AG10803 (cell line): ENCODE measurements at regions not wholly inside any gene's neighbourhood (a gene's known extent, or its start where the extent isn't known, plus 50 kb on each side); places are given as distances from the start of the nearest gene placed in this dataset.
"Not testable (repeated sequence)": the region's sequence is repeated elsewhere in the genome, so short reads cannot be mapped to it uniquely, and the experiment has no call there.

Experiments used
- DNase-seq: peaks from one replicate; pipeline ENCODE4 v3.0.0; 2010; ENCODE audit warnings: low read depth
- H3K4me3 ChIP-seq: 2 replicates; pipeline ENCODE4 v1.5.1; 2011; ENCODE audit warnings: mild to moderate bottlenecking, low read length, control low read depth
- CTCF ChIP-seq: conservative IDR thresholded peaks from 2 replicates; pipeline ENCODE4 v1.5.1; 2011; ENCODE audit warnings: mild to moderate bottlenecking, low read length, control low read depth, inconsistent platforms

GRCh38 chr11:38937709-38938108 is 2339.7 kb upstream of the RAG2 start:
- no peak overlapping the region for H3K4me3 ChIP-seq
- TF ChIP-seq CTCF: no peak
- DNase-seq: no peak

DNA sequence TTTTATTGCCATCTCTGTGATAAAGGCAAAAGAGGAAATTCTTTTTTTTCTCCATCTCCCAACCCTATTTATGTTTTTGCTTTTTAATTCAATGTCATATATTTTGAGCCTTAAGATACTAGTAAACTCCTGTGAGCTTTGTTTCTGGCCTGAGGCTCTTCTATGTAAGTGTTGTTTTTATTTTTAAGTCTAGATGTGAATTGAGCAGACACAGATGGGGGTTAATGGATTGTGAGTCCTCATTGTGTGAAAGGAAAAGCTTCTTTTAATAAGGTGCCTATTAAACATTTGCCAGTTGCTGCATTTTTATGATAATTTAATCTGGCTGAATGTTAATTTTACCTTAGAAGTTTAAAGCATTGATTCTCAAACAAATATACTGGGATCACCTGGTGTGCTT is 2337.9 kb upstream of the RAG2 start:
- no peak for DNase-seq
- no peak for TF ChIP-seq CTCF
- no peak overlapping the region for H3K4me3 ChIP-seq

GRCh38 chr11:38927993-38928392 is 2330.0 kb upstream of the RAG2 start:
- no peak overlapping the region for H3K4me3 ChIP-seq
- no peak for DNase-seq
- TF ChIP-seq CTCF: no peak

GRCh38 chr11:38924644-38925043 is 2326.6 kb upstream of the RAG2 start:
- no peak for TF ChIP-seq CTCF
- no peak overlapping the region for H3K4me3 ChIP-seq
- DNase-seq: no peak

- no peak overlapping the region for H3K4me3 ChIP-seq
- DNase-seq: no peak
- TF ChIP-seq CTCF: no peak
Measured at GRCh38 chr11:38900211-38900610, 2302.2 kb upstream of the RAG2 start.

DNA sequence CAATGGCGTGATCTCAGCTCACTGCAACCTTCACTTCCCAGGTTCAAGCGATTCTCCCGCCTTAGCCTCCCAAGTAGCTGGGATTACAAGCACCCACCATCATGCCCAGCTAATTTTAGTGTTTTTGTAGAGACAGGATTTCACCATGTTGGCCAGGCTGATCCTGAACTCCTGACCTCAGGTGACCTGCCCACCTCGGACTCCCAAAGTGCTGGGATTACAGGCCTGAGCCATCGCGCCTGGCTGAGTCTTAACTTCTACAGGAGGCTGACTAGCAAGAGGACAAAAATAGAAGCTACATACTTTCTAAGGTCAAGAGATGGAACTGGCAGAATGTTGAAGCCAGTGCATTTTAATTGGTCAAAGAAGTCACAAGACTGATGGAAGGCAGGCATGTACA is 2296.2 kb upstream of the RAG2 start:
- not testable (repeated sequence) for DNase-seq, H3K4me3 ChIP-seq

GRCh38 chr11:38884145-38884865 is 2286.3 kb upstream of the RAG2 start:
- no peak for TF ChIP-seq CTCF
- H3K4me3 ChIP-seq: no peak overlapping the region
- DNase-seq: no peak
